ENCODE measurements at regions not wholly inside any gene's neighbourhood (a gene's known extent, or its start where the extent isn't known, plus 50 kb on each side); places are given as distances from the start of the nearest gene placed in this dataset.
A peak's percentile ranks its signal among the peaks of the same experiment; 100 is the strongest.

GRCh38 chr14:26765301-26765700 is 167.5 kb upstream of the NOVA1 start:
- Histone ChIP-seq H3K27me3 (ENCODE audit: insufficient read depth, low read length) (no peaks in the 10 kb centered on the region), H3K4me1 (ENCODE audit: insufficient read depth, low read length) (peaks cover 13% of the 10 kb centered on the region), H2AFZ (ENCODE audit: low read depth, low read length) (no peak overlapping the region), H3K36me3 (ENCODE audit: insufficient read depth, low read length) (no peaks in the 10 kb centered on the region), H3K9ac (ENCODE audit: low read length) (no peak overlapping the region), H3K79me2 (ENCODE audit: insufficient read depth, low read length) (no peaks in the 10 kb centered on the region), H3K4me3 (ENCODE audit: insufficient read depth, low read depth, low read length) (no peak overlapping the region), H3K9me3 (ENCODE audit: insufficient read depth, low read depth, low read length) (no peaks in the 10 kb centered on the region), H4K20me1 (ENCODE audit: insufficient read depth, low read length) (no peaks in the 10 kb centered on the region), H3K27ac (ENCODE audit: low read depth, low read length) (peak overlapping the region; percentile 43), H3K4me2 (ENCODE audit: low read length) (peak overlapping the region; percentile 17)
- H3K27ac Mint-ChIP-seq (ENCODE audit: unreplicated experiment) = peak overlapping the region; percentile 15
- H3K4me3 Mint-ChIP-seq (ENCODE audit: unreplicated experiment) = no peak overlapping the region
- no peak for FAIRE-seq
- no peaks in the 10 kb centered on the region for H3K27me3 Mint-ChIP-seq (ENCODE audit: low read depth, unreplicated experiment)
- DNase-seq (ENCODE audit: low read depth) = no peak
- H3K9me3 Mint-ChIP-seq (ENCODE audit: unreplicated experiment) = no peaks in the 10 kb centered on the region
- H3K36me3 Mint-ChIP-seq (ENCODE audit: low read depth, unreplicated experiment) = no peaks in the 10 kb centered on the region
- H3K4me1 Mint-ChIP-seq (ENCODE audit: low read depth, unreplicated experiment) = peaks cover 18% of the 10 kb centered on the region
- TF ChIP-seq EZH2 (IDR thresholded peaks at IDR 0.05; ENCODE audit: insufficient read depth, low read length) (no peak), CTCF (IDR thresholded peaks at IDR 0.05; ENCODE audit: insufficient read depth, low read depth, low read length) (no peak)

GRCh38 chr14:26765768-26766520 is 168.1 kb upstream of the NOVA1 start:
- no peaks in the 10 kb centered on the region for H3K27me3 Mint-ChIP-seq (ENCODE audit: low read depth, unreplicated experiment)
- peak; percentile 93 for DNase-seq (ENCODE audit: low read depth)
- peaks cover 18% of the 10 kb centered on the region for H3K4me1 Mint-ChIP-seq (ENCODE audit: low read depth, unreplicated experiment)
- H3K27ac Mint-ChIP-seq (ENCODE audit: unreplicated experiment) = peak overlapping the region; percentile 15
- no peaks in the 10 kb centered on the region for H3K9me3 Mint-ChIP-seq (ENCODE audit: unreplicated experiment)
- Histone ChIP-seq H3K9me3 (ENCODE audit: insufficient read depth, low read depth, low read length) (no peaks in the 10 kb centered on the region), H3K79me2 (ENCODE audit: insufficient read depth, low read length) (no peaks in the 10 kb centered on the region), H3K36me3 (ENCODE audit: insufficient read depth, low read length) (no peaks in the 10 kb centered on the region), H3K27me3 (ENCODE audit: insufficient read depth, low read length) (no peaks in the 10 kb centered on the region), H3K4me2 (ENCODE audit: low read length) (peak overlapping the region; percentile 17), H3K27ac (ENCODE audit: low read depth, low read length) (peak overlapping the region; percentile 43), H3K4me1 (ENCODE audit: insufficient read depth, low read length) (peaks cover 13% of the 10 kb centered on the region), H3K9ac (ENCODE audit: low read length) (no peak overlapping the region), H3K4me3 (ENCODE audit: insufficient read depth, low read depth, low read length) (no peak overlapping the region), H2AFZ (ENCODE audit: low read depth, low read length) (no peak overlapping the region), H4K20me1 (ENCODE audit: insufficient read depth, low read length) (no peaks in the 10 kb centered on the region)
- H3K36me3 Mint-ChIP-seq (ENCODE audit: low read depth, unreplicated experiment) = no peaks in the 10 kb centered on the region
- no peak overlapping the region for H3K4me3 Mint-ChIP-seq (ENCODE audit: unreplicated experiment)
- no peak for TF ChIP-seq CTCF (IDR thresholded peaks at IDR 0.05; ENCODE audit: insufficient read depth, low read depth, low read length)
- FAIRE-seq = peak; percentile 45

GRCh38 chr14:26766726-26767125 is 168.9 kb upstream of the NOVA1 start:
- H3K4me1 Mint-ChIP-seq (ENCODE audit: low read depth, unreplicated experiment) = peaks cover 18% of the 10 kb centered on the region
- no peak for FAIRE-seq
- no peak overlapping the region for H3K27ac ChIP-seq (ENCODE audit: low read depth, low read length)
- no peak overlapping the region for H3K4me3 Mint-ChIP-seq (ENCODE audit: unreplicated experiment)
- no peaks in the 10 kb centered on the region for H4K20me1 ChIP-seq (ENCODE audit: insufficient read depth, low read length)
- H3K4me1 ChIP-seq (ENCODE audit: insufficient read depth, low read length) = peaks cover 13% of the 10 kb centered on the region
- H3K27me3 Mint-ChIP-seq (ENCODE audit: low read depth, unreplicated experiment) = no peaks in the 10 kb centered on the region
- H3K9ac ChIP-seq (ENCODE audit: low read length) = no peak overlapping the region
- TF ChIP-seq CTCF (IDR thresholded peaks at IDR 0.05; ENCODE audit: insufficient read depth, low read depth, low read length) (no peak), EZH2 (IDR thresholded peaks at IDR 0.05; ENCODE audit: insufficient read depth, low read length) (no peak)
- H3K9me3 Mint-ChIP-seq (ENCODE audit: unreplicated experiment) = no peaks in the 10 kb centered on the region
- no peaks in the 10 kb centered on the region for H3K36me3 ChIP-seq (ENCODE audit: insufficient read depth, low read length)
- no peak overlapping the region for H3K4me3 ChIP-seq (ENCODE audit: insufficient read depth, low read depth, low read length)
- no peaks in the 10 kb centered on the region for H3K9me3 ChIP-seq (ENCODE audit: insufficient read depth, low read depth, low read length)
- H3K36me3 Mint-ChIP-seq (ENCODE audit: low read depth, unreplicated experiment) = no peaks in the 10 kb centered on the region
- H2AFZ ChIP-seq (ENCODE audit: low read depth, low read length) = no peak overlapping the region
- no peaks in the 10 kb centered on the region for H3K79me2 ChIP-seq (ENCODE audit: insufficient read depth, low read length)
- no peak for DNase-seq (ENCODE audit: low read depth)
- no peak overlapping the region for H3K27ac Mint-ChIP-seq (ENCODE audit: unreplicated experiment)
- H3K4me2 ChIP-seq (ENCODE audit: low read length) = no peak overlapping the region
- no peaks in the 10 kb centered on the region for H3K27me3 ChIP-seq (ENCODE audit: insufficient read depth, low read length)
